ENCODE measurements at regions not wholly inside any gene's neighbourhood (a gene's known extent, or its start where the extent isn't known, plus 50 kb on each side); places are given as distances from the start of the nearest gene placed in this dataset.
"Not testable (repeated sequence)": the region's sequence is repeated elsewhere in the genome, so short reads cannot be mapped to it uniquely, and the experiment has no call there.

GRCh38 chr4:87720094-87720691 lies 70.1 kb downstream of the DMP1 start:
- Mint-ChIP-seq H3K36me3 (ENCODE audit: insufficient read depth, unreplicated experiment) (no peaks in the 10 kb centered on the region), H3K27ac (ENCODE audit: unreplicated experiment) (no peak overlapping the region), H3K27me3 (ENCODE audit: unreplicated experiment) (peaks cover 51% of the 10 kb centered on the region), H3K4me3 (ENCODE audit: low read depth, unreplicated experiment) (no peak overlapping the region), H3K4me1 (ENCODE audit: low read depth, unreplicated experiment) (no peaks in the 10 kb centered on the region), H3K9me3 (ENCODE audit: low read depth, unreplicated experiment) (peaks cover 8% of the 10 kb centered on the region)
- TF ChIP-seq, protein P1, sequence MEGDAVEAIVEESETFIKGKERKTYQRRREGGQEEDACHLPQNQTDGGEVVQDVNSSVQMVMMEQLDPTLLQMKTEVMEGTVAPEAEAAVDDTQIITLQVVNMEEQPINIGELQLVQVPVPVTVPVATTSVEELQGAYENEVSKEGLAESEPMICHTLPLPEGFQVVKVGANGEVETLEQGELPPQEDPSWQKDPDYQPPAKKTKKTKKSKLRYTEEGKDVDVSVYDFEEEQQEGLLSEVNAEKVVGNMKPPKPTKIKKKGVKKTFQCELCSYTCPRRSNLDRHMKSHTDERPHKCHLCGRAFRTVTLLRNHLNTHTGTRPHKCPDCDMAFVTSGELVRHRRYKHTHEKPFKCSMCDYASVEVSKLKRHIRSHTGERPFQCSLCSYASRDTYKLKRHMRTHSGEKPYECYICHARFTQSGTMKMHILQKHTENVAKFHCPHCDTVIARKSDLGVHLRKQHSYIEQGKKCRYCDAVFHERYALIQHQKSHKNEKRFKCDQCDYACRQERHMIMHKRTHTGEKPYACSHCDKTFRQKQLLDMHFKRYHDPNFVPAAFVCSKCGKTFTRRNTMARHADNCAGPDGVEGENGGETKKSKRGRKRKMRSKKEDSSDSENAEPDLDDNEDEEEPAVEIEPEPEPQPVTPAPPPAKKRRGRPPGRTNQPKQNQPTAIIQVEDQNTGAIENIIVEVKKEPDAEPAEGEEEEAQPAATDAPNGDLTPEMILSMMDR (IDR thresholded peaks at IDR 0.05; ENCODE audit: unreplicated experiment): no peak
- CTCF ChIA-PET: no interaction called here
- intact Hi-C loops (cut with micrococcal nuclease; ENCODE audit: unreplicated experiment): no loop called here
- BruUV-seq (replicated peaks): no TSS peak
- no peak for DNase-seq

DNA sequence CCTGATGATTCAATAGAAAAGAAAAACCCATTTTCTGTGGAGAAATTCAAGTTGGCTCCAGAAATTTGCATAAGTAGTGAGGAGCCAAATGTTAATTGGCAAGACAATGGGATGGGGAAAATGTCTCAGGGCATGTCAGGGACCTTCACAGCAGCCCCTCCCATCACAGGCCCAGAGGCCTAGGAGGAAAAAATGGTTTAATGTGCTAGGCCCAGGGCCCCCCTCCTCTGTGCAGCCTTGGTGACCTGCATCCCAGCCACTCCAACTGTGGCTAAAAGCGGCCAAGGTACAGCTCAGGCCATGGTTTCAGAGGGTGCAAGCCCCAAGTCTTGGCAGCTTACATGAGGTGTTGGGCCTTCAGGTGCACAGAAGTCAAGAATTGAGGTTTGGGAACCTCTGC lies 74.1 kb upstream of the IBSP start:
- H3K9me3 Mint-ChIP-seq (ENCODE audit: low read depth, unreplicated experiment): peaks cover 11% of the 10 kb centered on the region
- BruUV-seq (replicated peaks); intact Hi-C loops (cut with micrococcal nuclease; ENCODE audit: unreplicated experiment); DNase-seq; H3K27ac Mint-ChIP-seq (ENCODE audit: unreplicated experiment); H3K4me1 Mint-ChIP-seq (ENCODE audit: low read depth, unreplicated experiment); H3K36me3 Mint-ChIP-seq (ENCODE audit: insufficient read depth, unreplicated experiment); H3K4me3 Mint-ChIP-seq (ENCODE audit: low read depth, unreplicated experiment); CTCF ChIA-PET: not testable (repeated sequence)
- peaks cover 31% of the 10 kb centered on the region for H3K27me3 Mint-ChIP-seq (ENCODE audit: unreplicated experiment)

DNA sequence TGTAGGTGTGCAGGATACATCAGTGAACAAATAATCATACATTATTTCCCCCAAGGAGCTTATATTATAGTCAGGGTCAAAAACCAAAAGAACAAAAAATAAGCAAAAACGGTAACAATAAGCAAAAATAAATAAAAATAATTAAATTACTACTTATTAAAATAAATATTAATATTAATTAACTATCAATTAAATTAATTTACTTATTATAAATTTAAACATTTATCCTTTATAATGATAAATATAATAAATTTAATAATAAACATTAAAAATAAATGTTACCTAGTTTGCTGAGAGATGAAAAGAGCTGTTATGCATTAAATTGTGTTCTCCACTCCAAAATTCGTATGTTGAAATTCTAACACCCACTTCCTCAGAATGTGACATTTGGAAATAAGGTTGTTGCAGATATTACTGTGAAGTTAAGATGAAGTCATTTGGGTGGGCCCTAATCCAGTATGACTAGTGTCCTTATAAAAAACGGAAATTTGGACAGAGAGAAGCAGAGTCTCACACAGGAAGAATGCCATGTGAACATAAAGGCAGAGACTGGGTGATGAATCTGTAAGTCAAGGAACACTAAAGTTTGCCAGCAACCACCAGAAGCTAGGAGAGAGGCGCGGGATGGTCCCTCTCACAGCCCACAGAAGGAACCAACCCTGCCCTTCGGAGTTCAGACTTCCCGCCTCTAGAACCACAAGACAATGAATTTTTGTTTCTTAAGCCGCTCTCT lies 67.2 kb upstream of the IBSP start:
- no TSS peak for BruUV-seq (replicated peaks)
- TF ChIP-seq, protein P1 (IDR thresholded peaks at IDR 0.05; ENCODE audit: unreplicated experiment): no peak
- Mint-ChIP-seq H3K36me3 (ENCODE audit: insufficient read depth, unreplicated experiment) (no peaks in the 10 kb centered on the region), H3K4me1 (ENCODE audit: low read depth, unreplicated experiment) (no peaks in the 10 kb centered on the region), H3K9me3 (ENCODE audit: low read depth, unreplicated experiment) (no peaks in the 10 kb centered on the region), H3K27ac (ENCODE audit: unreplicated experiment) (no peak overlapping the region), H3K27me3 (ENCODE audit: unreplicated experiment) (peaks cover 37% of the 10 kb centered on the region), H3K4me3 (ENCODE audit: low read depth, unreplicated experiment) (no peak overlapping the region)
- DNase-seq: no peak
- intact Hi-C loops (cut with micrococcal nuclease; ENCODE audit: unreplicated experiment): no loop called here
- CTCF ChIA-PET: no interaction called here

- BruUV-seq (replicated peaks): no TSS peak
- CTCF ChIA-PET: interaction anchor here (0.5 kb wide), 1 partner anchor 95 kb away, joined by 3 read pairs; no protein-coding TSS in a partner anchor
- no peak for DNase-seq
- TF ChIP-seq, protein P1 (IDR thresholded peaks at IDR 0.05; ENCODE audit: unreplicated experiment): no peak
- intact Hi-C loops (cut with micrococcal nuclease; ENCODE audit: unreplicated experiment): no loop called here
- no peaks in the 10 kb centered on the region for H3K9me3 Mint-ChIP-seq (ENCODE audit: low read depth, unreplicated experiment)
- peaks cover 37% of the 10 kb centered on the region for H3K27me3 Mint-ChIP-seq (ENCODE audit: unreplicated experiment)
- H3K27ac Mint-ChIP-seq (ENCODE audit: unreplicated experiment): no peak overlapping the region
- no peaks in the 10 kb centered on the region for H3K4me1 Mint-ChIP-seq (ENCODE audit: low read depth, unreplicated experiment)
- no peak overlapping the region for H3K4me3 Mint-ChIP-seq (ENCODE audit: low read depth, unreplicated experiment)
- no peaks in the 10 kb centered on the region for H3K36me3 Mint-ChIP-seq (ENCODE audit: insufficient read depth, unreplicated experiment)
Observed at GRCh38 chr4:87734084-87734483, 65.3 kb upstream of the IBSP start.

DNA sequence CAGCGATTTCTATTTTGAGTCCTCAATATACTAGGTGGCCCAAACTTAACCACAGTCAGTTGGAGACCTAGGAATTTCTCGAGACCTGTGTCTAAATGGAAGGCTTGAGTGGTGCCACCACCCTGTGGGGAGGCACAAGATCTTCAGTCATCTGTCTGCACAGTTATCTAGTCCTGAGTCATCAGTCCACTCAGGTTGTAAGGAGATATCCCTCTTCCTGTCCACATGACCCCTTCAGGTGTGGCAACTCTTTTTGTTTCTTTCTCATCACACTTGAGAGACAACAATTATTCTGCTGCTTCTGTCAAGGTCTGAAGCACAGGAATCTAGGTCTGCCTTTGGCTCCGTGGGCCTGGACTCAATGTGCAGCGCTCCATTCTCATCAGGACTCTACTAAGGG lies 64.4 kb upstream of the IBSP start:
- no TSS peak for BruUV-seq (replicated peaks)
- Mint-ChIP-seq H3K4me3 (ENCODE audit: low read depth, unreplicated experiment) (no peak overlapping the region), H3K4me1 (ENCODE audit: low read depth, unreplicated experiment) (no peaks in the 10 kb centered on the region), H3K27me3 (ENCODE audit: unreplicated experiment) (peaks cover 33% of the 10 kb centered on the region), H3K27ac (ENCODE audit: unreplicated experiment) (no peak overlapping the region), H3K36me3 (ENCODE audit: insufficient read depth, unreplicated experiment) (peaks cover 5% of the 10 kb centered on the region), H3K9me3 (ENCODE audit: low read depth, unreplicated experiment) (no peaks in the 10 kb centered on the region)
- CTCF ChIA-PET: interaction anchor here (0.6 kb wide), 1 partner anchor 521 kb away, joined by 3 read pairs; no protein-coding TSS in a partner anchor
- intact Hi-C loops (cut with micrococcal nuclease; ENCODE audit: unreplicated experiment): no loop called here
- TF ChIP-seq, protein P1 (IDR thresholded peaks at IDR 0.05; ENCODE audit: unreplicated experiment): no peak
- DNase-seq: no peak

Measured in Calu3 (cell line).